ENCODE measurements at regions not wholly inside any gene's neighbourhood (a gene's known extent, or its start where the extent isn't known, plus 50 kb on each side); places are given as distances from the start of the nearest gene placed in this dataset.

- no peak for DNase-seq
Measured at GRCh38 chr4:137979938-137980337, 262.2 kb downstream of the SLC7A11 start.

GRCh38 chr4:137968956-137969678, 273.0 kb downstream of the SLC7A11 start:
- peaks cover 15% of the 10 kb centered on the region for H3K4me1 ChIP-seq (ENCODE audit: insufficient read depth)
- no peaks in the 10 kb centered on the region for H3K36me3 ChIP-seq (ENCODE audit: low read depth)
- H3K9me2 ChIP-seq (ENCODE audit: insufficient read depth): no peaks in the 10 kb centered on the region
- H3K4me3 ChIP-seq: no peak overlapping the region
- H2AFZ ChIP-seq: peak overlapping the region; percentile 41
- peaks cover 14% of the 10 kb centered on the region for H3F3A ChIP-seq (ENCODE audit: insufficient read depth)
- WGBS, 2 experiments (ENCODE audit: low coverage in 1 of 2, low lambda C conversion rate in 2 of 2, missing lambda C conversion rate in 2 of 2): 41 to 48% methylated on average over 3 of the region's 3 CpGs
- no peak overlapping the region for H3K4me2 ChIP-seq (ENCODE audit: unreplicated experiment)
- H3K27me3 ChIP-seq (replicated peaks; ENCODE audit: insufficient read depth): no peaks in the 10 kb centered on the region
- DNase-seq: peak; percentile 68
- H3K9me3 ChIP-seq (ENCODE audit: low read depth): no peaks in the 10 kb centered on the region
- peak overlapping the region; percentile 38 for H3K27ac ChIP-seq
- H4K20me1 ChIP-seq (ENCODE audit: insufficient read depth): no peaks in the 10 kb centered on the region
- TF ChIP-seq EZH2 (IDR thresholded peaks at IDR 0.05; ENCODE audit: insufficient read depth, poor library complexity, severe bottlenecking) (no peak), EZH2phosphoT487 (IDR thresholded peaks at IDR 0.05; ENCODE audit: insufficient read depth, low read depth) (no peak)
- no peaks in the 10 kb centered on the region for H3K79me2 ChIP-seq (ENCODE audit: insufficient read depth)
- in situ Hi-C loops (cut with MboI): no loop called here
- H3K9ac ChIP-seq: no peak overlapping the region

More at GRCh38 chr4:137979938-137980337, 262.2 kb downstream of the SLC7A11 start:
- H3K27me3 ChIP-seq (replicated peaks; ENCODE audit: insufficient read depth): no peaks in the 10 kb centered on the region
- no peak overlapping the region for H3K4me3 ChIP-seq
- 0 out of 2 replicates have a peak, but pooled peaks cover 4% of the 10 kb centered on the region for H3K4me1 ChIP-seq (ENCODE audit: insufficient read depth)
- H3K4me2 ChIP-seq (ENCODE audit: unreplicated experiment): no peak overlapping the region
- H2AFZ ChIP-seq: no peak overlapping the region
- in situ Hi-C loops (cut with MboI): no loop called here
- H3F3A ChIP-seq (ENCODE audit: insufficient read depth): no peaks in the 10 kb centered on the region; the same call in 1 of the 2 replicates
- no peaks in the 10 kb centered on the region for H4K20me1 ChIP-seq (ENCODE audit: insufficient read depth)
- 48 to 55% methylated on average over 1 of the region's 1 CpG for WGBS, 2 experiments (ENCODE audit: low coverage in 1 of 2, low lambda C conversion rate in 2 of 2, missing lambda C conversion rate in 2 of 2)
- no peak overlapping the region for H3K9ac ChIP-seq
- H3K27ac ChIP-seq: no peak overlapping the region
- H3K9me3 ChIP-seq (ENCODE audit: low read depth): no peaks in the 10 kb centered on the region
- H3K79me2 ChIP-seq (ENCODE audit: insufficient read depth): no peaks in the 10 kb centered on the region
- H3K36me3 ChIP-seq (ENCODE audit: low read depth): no peaks in the 10 kb centered on the region
- H3K9me2 ChIP-seq (ENCODE audit: insufficient read depth): no peaks in the 10 kb centered on the region
- no peak for TF ChIP-seq EZH2 (IDR thresholded peaks at IDR 0.05; ENCODE audit: insufficient read depth, poor library complexity, severe bottlenecking)
- no peak for TF ChIP-seq EZH2phosphoT487 (IDR thresholded peaks at IDR 0.05; ENCODE audit: insufficient read depth, low read depth)

- Histone ChIP-seq H3K27ac (no peak overlapping the region), H3K4me3 (no peak overlapping the region), H3K9me2 (ENCODE audit: insufficient read depth) (no peaks in the 10 kb centered on the region), H3K4me2 (ENCODE audit: unreplicated experiment) (no peak overlapping the region), H3K9me3 (ENCODE audit: low read depth) (no peaks in the 10 kb centered on the region), H3K36me3 (ENCODE audit: low read depth) (no peaks in the 10 kb centered on the region), H3K4me1 (ENCODE audit: insufficient read depth) (peaks cover 17% of the 10 kb centered on the region), H4K20me1 (ENCODE audit: insufficient read depth) (no peaks in the 10 kb centered on the region), H3F3A (ENCODE audit: insufficient read depth) (peaks cover 14% of the 10 kb centered on the region), H3K27me3 (replicated peaks; ENCODE audit: insufficient read depth) (no peaks in the 10 kb centered on the region), H2AFZ (no peak overlapping the region), H3K79me2 (ENCODE audit: insufficient read depth) (no peaks in the 10 kb centered on the region), H3K9ac (no peak overlapping the region)
- DNase-seq: peak; percentile 18
- in situ Hi-C loops (cut with MboI): no loop called here
- no peak for TF ChIP-seq EZH2phosphoT487 (IDR thresholded peaks at IDR 0.05; ENCODE audit: insufficient read depth, low read depth)
- no peak for TF ChIP-seq EZH2 (IDR thresholded peaks at IDR 0.05; ENCODE audit: insufficient read depth, poor library complexity, severe bottlenecking)
- WGBS, 2 experiments (ENCODE audit: low coverage in 1 of 2, low lambda C conversion rate in 2 of 2, missing lambda C conversion rate in 2 of 2): 84 to 85% methylated on average over 6 of the region's 6 CpGs
Measured at GRCh38 chr4:137967480-137968190, 274.5 kb downstream of the SLC7A11 start.

GRCh38 chr4:137966504-137966903, 275.6 kb downstream of the SLC7A11 start:
- DNase-seq: no peak
- Histone ChIP-seq H3K9me3 (ENCODE audit: low read depth) (no peaks in the 10 kb centered on the region), H2AFZ (no peak overlapping the region), H3K9me2 (ENCODE audit: insufficient read depth) (no peaks in the 10 kb centered on the region), H3K4me1 (ENCODE audit: insufficient read depth) (peaks cover 29% of the 10 kb centered on the region), H4K20me1 (ENCODE audit: insufficient read depth) (no peaks in the 10 kb centered on the region), H3K9ac (no peak overlapping the region), H3K36me3 (ENCODE audit: low read depth) (no peaks in the 10 kb centered on the region), H3K79me2 (ENCODE audit: insufficient read depth) (no peaks in the 10 kb centered on the region), H3K4me2 (ENCODE audit: unreplicated experiment) (no peak overlapping the region), H3K4me3 (no peak overlapping the region), H3F3A (ENCODE audit: insufficient read depth) (peaks cover 19% of the 10 kb centered on the region), H3K27me3 (replicated peaks; ENCODE audit: insufficient read depth) (no peaks in the 10 kb centered on the region), H3K27ac (no peak overlapping the region)
- 84 to 85% methylated on average over 3 of the region's 3 CpGs for WGBS, 2 experiments (ENCODE audit: low coverage in 1 of 2, low lambda C conversion rate in 2 of 2, missing lambda C conversion rate in 2 of 2)
- no peak for TF ChIP-seq EZH2phosphoT487 (IDR thresholded peaks at IDR 0.05; ENCODE audit: insufficient read depth, low read depth)
- no peak for TF ChIP-seq EZH2 (IDR thresholded peaks at IDR 0.05; ENCODE audit: insufficient read depth, poor library complexity, severe bottlenecking)
- in situ Hi-C loops (cut with MboI): no loop called here

All from GM23248 (cell line).